ENCODE measurements at regions not wholly inside any gene's neighbourhood (a gene's known extent, or its start where the extent isn't known, plus 50 kb on each side); places are given as distances from the start of the nearest gene placed in this dataset.
"Not testable (repeated sequence)": the region's sequence is repeated elsewhere in the genome, so short reads cannot be mapped to it uniquely, and the experiment has no call there.

GRCh38 chr13:33340631-33341030 lies 55.1 kb upstream of the STARD13 start:
- no peak for DNase-seq
- H3K36me3 ChIP-seq (replicated peaks; ENCODE audit: control insufficient read depth, insufficient read depth, low read length): no peaks in the 10 kb centered on the region
- no peaks in the 10 kb centered on the region for H3K27me3 ChIP-seq (ENCODE audit: control insufficient read depth, insufficient read depth, low read length)
- no peak overlapping the region for H3K4me3 ChIP-seq (ENCODE audit: insufficient read depth, low read depth, low read length)

- no peak overlapping the region for H3K4me3 ChIP-seq (ENCODE audit: insufficient read depth, low read depth, low read length)
- no peaks in the 10 kb centered on the region for H3K36me3 ChIP-seq (replicated peaks; ENCODE audit: control insufficient read depth, insufficient read depth, low read length)
- DNase-seq: no peak
- no peaks in the 10 kb centered on the region for H3K27me3 ChIP-seq (ENCODE audit: control insufficient read depth, insufficient read depth, low read length)
Measured at GRCh38 chr13:33341861-33342452, 56.4 kb upstream of the STARD13 start.

GRCh38 chr13:33345842-33346241 lies 60.3 kb upstream of the STARD13 start:
- no peak for DNase-seq
- Histone ChIP-seq H3K36me3 (replicated peaks; ENCODE audit: control insufficient read depth, insufficient read depth, low read length) (no peaks in the 10 kb centered on the region), H3K27me3 (ENCODE audit: control insufficient read depth, insufficient read depth, low read length) (peaks cover 20% of the 10 kb centered on the region), H3K4me3 (ENCODE audit: insufficient read depth, low read depth, low read length) (no peak overlapping the region)

- H3K27me3 ChIP-seq (ENCODE audit: control insufficient read depth, insufficient read depth, low read length): peaks cover 24% of the 10 kb centered on the region
- no peak for DNase-seq
- H3K36me3 ChIP-seq (replicated peaks; ENCODE audit: control insufficient read depth, insufficient read depth, low read length): no peaks in the 10 kb centered on the region
- H3K4me3 ChIP-seq (ENCODE audit: insufficient read depth, low read depth, low read length): no peak overlapping the region
Measured at GRCh38 chr13:33347861-33348260, 62.3 kb upstream of the STARD13 start.

GRCh38 chr13:33348366-33348765 lies 62.8 kb upstream of the STARD13 start:
- peaks cover 24% of the 10 kb centered on the region for H3K27me3 ChIP-seq (ENCODE audit: control insufficient read depth, insufficient read depth, low read length)
- no peaks in the 10 kb centered on the region for H3K36me3 ChIP-seq (replicated peaks; ENCODE audit: control insufficient read depth, insufficient read depth, low read length)
- no peak overlapping the region for H3K4me3 ChIP-seq (ENCODE audit: insufficient read depth, low read depth, low read length)
- no peak for DNase-seq

GRCh38 chr13:33349288-33349985 lies 63.9 kb upstream of the STARD13 start:
- peak; percentile 51 for DNase-seq
- Histone ChIP-seq H3K27me3 (ENCODE audit: control insufficient read depth, insufficient read depth, low read length) (peaks cover 24% of the 10 kb centered on the region), H3K4me3 (ENCODE audit: insufficient read depth, low read depth, low read length) (peak overlapping the region; percentile 70), H3K36me3 (replicated peaks; ENCODE audit: control insufficient read depth, insufficient read depth, low read length) (no peaks in the 10 kb centered on the region)

- DNase-seq: peak; percentile 79
- Histone ChIP-seq H3K36me3 (replicated peaks; ENCODE audit: control insufficient read depth, insufficient read depth, low read length) (no peaks in the 10 kb centered on the region), H3K27me3 (ENCODE audit: control insufficient read depth, insufficient read depth, low read length) (peaks cover 24% of the 10 kb centered on the region), H3K4me3 (ENCODE audit: insufficient read depth, low read depth, low read length) (peak overlapping the region; percentile 70)
Measured at GRCh38 chr13:33349986-33350826, 64.7 kb upstream of the STARD13 start.

- no peak for DNase-seq
- Histone ChIP-seq H3K36me3 (replicated peaks; ENCODE audit: control insufficient read depth, insufficient read depth, low read length) (no peaks in the 10 kb centered on the region), H3K4me3 (ENCODE audit: insufficient read depth, low read depth, low read length) (no peak overlapping the region)
Measured at GRCh38 chr13:33351319-33351718, 65.8 kb upstream of the STARD13 start.

GRCh38 chr13:33352041-33352440 lies 66.5 kb upstream of the STARD13 start:
- Histone ChIP-seq H3K27me3 (ENCODE audit: control insufficient read depth, insufficient read depth, low read length) (peaks cover 24% of the 10 kb centered on the region), H3K4me3 (ENCODE audit: insufficient read depth, low read depth, low read length) (no peak overlapping the region), H3K36me3 (replicated peaks; ENCODE audit: control insufficient read depth, insufficient read depth, low read length) (no peaks in the 10 kb centered on the region)
- no peak for DNase-seq

More at GRCh38 chr13:33351319-33351718, 65.8 kb upstream of the STARD13 start:
- peaks cover 24% of the 10 kb centered on the region for H3K27me3 ChIP-seq (ENCODE audit: control insufficient read depth, insufficient read depth, low read length)

GRCh38 chr13:33352526-33352925 lies 67.0 kb upstream of the STARD13 start:
- DNase-seq: no peak
- H3K27me3 ChIP-seq (ENCODE audit: control insufficient read depth, insufficient read depth, low read length): peaks cover 24% of the 10 kb centered on the region
- no peaks in the 10 kb centered on the region for H3K36me3 ChIP-seq (replicated peaks; ENCODE audit: control insufficient read depth, insufficient read depth, low read length)
- no peak overlapping the region for H3K4me3 ChIP-seq (ENCODE audit: insufficient read depth, low read depth, low read length)

GRCh38 chr13:33353210-33353609 lies 67.7 kb upstream of the STARD13 start:
- Histone ChIP-seq H3K27me3 (ENCODE audit: control insufficient read depth, insufficient read depth, low read length) (peaks cover 24% of the 10 kb centered on the region), H3K36me3 (replicated peaks; ENCODE audit: control insufficient read depth, insufficient read depth, low read length) (no peaks in the 10 kb centered on the region), H3K4me3 (ENCODE audit: insufficient read depth, low read depth, low read length) (no peak overlapping the region)
- no peak for DNase-seq

GRCh38 chr13:33353646-33354045 lies 68.1 kb upstream of the STARD13 start:
- DNase-seq: no peak
- Histone ChIP-seq H3K4me3 (ENCODE audit: insufficient read depth, low read depth, low read length) (no peak overlapping the region), H3K36me3 (replicated peaks; ENCODE audit: control insufficient read depth, insufficient read depth, low read length) (no peaks in the 10 kb centered on the region), H3K27me3 (ENCODE audit: control insufficient read depth, insufficient read depth, low read length) (peaks cover 24% of the 10 kb centered on the region)

- Histone ChIP-seq H3K36me3 (replicated peaks; ENCODE audit: control insufficient read depth, insufficient read depth, low read length) (no peaks in the 10 kb centered on the region), H3K4me3 (ENCODE audit: insufficient read depth, low read depth, low read length) (no peak overlapping the region), H3K27me3 (ENCODE audit: control insufficient read depth, insufficient read depth, low read length) (peaks cover 9% of the 10 kb centered on the region)
- DNase-seq: no peak
Measured at GRCh38 chr13:33355201-33355895, 69.8 kb upstream of the STARD13 start.

GRCh38 chr13:33358076-33358475 lies 72.5 kb upstream of the STARD13 start:
- H3K36me3 ChIP-seq (replicated peaks; ENCODE audit: control insufficient read depth, insufficient read depth, low read length); H3K27me3 ChIP-seq (ENCODE audit: control insufficient read depth, insufficient read depth, low read length); DNase-seq; H3K4me3 ChIP-seq (ENCODE audit: insufficient read depth, low read depth, low read length): not testable (repeated sequence)

Data from H7 (cell line).